ENCODE measurements at regions not wholly inside any gene's neighbourhood (a gene's known extent, or its start where the extent isn't known, plus 50 kb on each side); places are given as distances from the start of the nearest gene placed in this dataset.

DNA sequence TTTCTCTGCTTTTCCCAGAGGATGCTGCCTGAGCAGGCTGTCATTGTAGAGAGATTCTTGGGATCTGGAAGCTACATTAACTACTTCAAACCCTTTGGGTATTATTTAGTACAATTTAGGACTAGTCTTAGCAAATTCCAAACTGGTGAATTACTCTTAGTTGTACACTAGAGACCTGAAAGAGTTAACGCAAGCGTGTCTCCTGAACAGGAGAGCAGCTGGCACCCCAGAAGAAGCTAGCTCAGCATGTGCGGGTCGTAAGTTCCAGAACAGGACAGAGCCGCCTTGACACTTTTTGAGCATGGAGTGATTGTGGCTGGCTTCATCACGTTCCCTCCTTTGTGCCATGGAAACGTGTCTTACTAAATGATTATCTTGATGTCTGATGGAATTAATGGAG, 495.7 kb upstream of the TPK1 start:
- TF ChIP-seq, protein P1, sequence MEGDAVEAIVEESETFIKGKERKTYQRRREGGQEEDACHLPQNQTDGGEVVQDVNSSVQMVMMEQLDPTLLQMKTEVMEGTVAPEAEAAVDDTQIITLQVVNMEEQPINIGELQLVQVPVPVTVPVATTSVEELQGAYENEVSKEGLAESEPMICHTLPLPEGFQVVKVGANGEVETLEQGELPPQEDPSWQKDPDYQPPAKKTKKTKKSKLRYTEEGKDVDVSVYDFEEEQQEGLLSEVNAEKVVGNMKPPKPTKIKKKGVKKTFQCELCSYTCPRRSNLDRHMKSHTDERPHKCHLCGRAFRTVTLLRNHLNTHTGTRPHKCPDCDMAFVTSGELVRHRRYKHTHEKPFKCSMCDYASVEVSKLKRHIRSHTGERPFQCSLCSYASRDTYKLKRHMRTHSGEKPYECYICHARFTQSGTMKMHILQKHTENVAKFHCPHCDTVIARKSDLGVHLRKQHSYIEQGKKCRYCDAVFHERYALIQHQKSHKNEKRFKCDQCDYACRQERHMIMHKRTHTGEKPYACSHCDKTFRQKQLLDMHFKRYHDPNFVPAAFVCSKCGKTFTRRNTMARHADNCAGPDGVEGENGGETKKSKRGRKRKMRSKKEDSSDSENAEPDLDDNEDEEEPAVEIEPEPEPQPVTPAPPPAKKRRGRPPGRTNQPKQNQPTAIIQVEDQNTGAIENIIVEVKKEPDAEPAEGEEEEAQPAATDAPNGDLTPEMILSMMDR (IDR thresholded peaks at IDR 0.05), result no peak
- no peak for TF ChIP-seq POLR2A (IDR thresholded peaks at IDR 0.05)
